H1 (cell line): ENCODE measurements at regions not wholly inside any gene's neighbourhood (a gene's known extent, or its start where the extent isn't known, plus 50 kb on each side); places are given as distances from the start of the nearest gene placed in this dataset.

Experiments
- CTCF ChIA-PET: fragments of 300-600 bp; sonication (Branson Sonifier 250); formaldehyde crosslinking; loops from one replicate; lab custom pipeline; 2021; ENCODE audit not compliant: partially characterized antibody; lab: Charles Lee
- POLR2A ChIA-PET: fragments of 300-600 bp; sonication (Branson Sonifier 250); formaldehyde crosslinking; loops from one replicate; lab custom pipeline; 2021; ENCODE audit warnings: inconsistent platforms; ENCODE audit not compliant: partially characterized antibody; lab: Charles Lee
- DNase-seq, 2 experiments: peaks; one replicate each; pipeline versions ENCODE4 v3.0.0 to v3.0.0-alpha.2; 2010 to 2022; ENCODE audit warnings: low spot score in 2 of 2, low read depth in 1 of 2, mixed read lengths in 1 of 2
- FAIRE-seq: peaks from 2 replicates; lab custom pipeline; 2011; peaks lifted over from hg19 to GRCh38; lab: Jason Lieb, UNC
- H2AFZ ChIP-seq: 2 replicates; pipeline ENCODE4 v1.8.1; 2012; ENCODE audit warnings: low read length, inconsistent platforms
- H2AK5ac ChIP-seq: 2 replicates; pipeline ENCODE4 v1.6.1; 2013; ENCODE audit warnings: low read depth, low read length
- H2BK120ac ChIP-seq: replicated peaks from 2 replicates; pipeline ENCODE3; 2013; ENCODE audit warnings: low read depth, low read length, inconsistent platforms
- H2BK12ac ChIP-seq: 2 replicates; pipeline ENCODE4 v1.6.1; 2013; ENCODE audit warnings: low read depth, low read length
- H2BK15ac ChIP-seq: 2 replicates; pipeline ENCODE4 v1.6.1; 2013; ENCODE audit warnings: low read length
- H2BK20ac ChIP-seq: 2 replicates; pipeline ENCODE4 v1.6.1; 2013; ENCODE audit warnings: low read length
- H2BK5ac ChIP-seq: 2 replicates; pipeline ENCODE4 v1.6.1; 2013; ENCODE audit warnings: low read depth, low read length
- H3K14ac ChIP-seq: 2 replicates; pipeline ENCODE4 v1.6.1; 2013; ENCODE audit warnings: inconsistent platforms; ENCODE audit not compliant: insufficient read length
- H3K18ac ChIP-seq: 2 replicates; pipeline ENCODE4 v1.6.1; 2013; ENCODE audit warnings: low read length; ENCODE audit errors: extremely low read depth
- H3K23ac ChIP-seq: 2 replicates; pipeline ENCODE4 v1.6.1; 2013; ENCODE audit warnings: inconsistent platforms; ENCODE audit not compliant: insufficient read length
- H3K23me2 ChIP-seq: 2 replicates; pipeline ENCODE4 v1.6.1; 2013; ENCODE audit warnings: low read depth, low read length
- H3K27ac ChIP-seq: 2 replicates; pipeline ENCODE4 v1.6.1; 2011; ENCODE audit warnings: low read depth, low read length, inconsistent platforms
- H3K27me3 ChIP-seq, 4 experiments: replicated peaks in 1 of 4; 1 replicate in 1 of 4; 2 replicates in 3 of 4; pipeline versions ENCODE4 v1.6.1 to v1.8.1; 2011 to 2013; ENCODE audit warnings: low read length in 3 of 4, mild to moderate bottlenecking in 3 of 4, inconsistent platforms in 2 of 4, mixed read lengths in 2 of 4, moderate library complexity in 1 of 4; ENCODE audit not compliant: control insufficient read depth in 3 of 4, insufficient read depth in 3 of 4; ENCODE audit errors: extremely low read depth in 1 of 4
- H3K36me3 ChIP-seq, 4 experiments: 2 replicates each; pipeline versions ENCODE4 v1.6.1 to v1.8.1; 2011 to 2013; ENCODE audit warnings: mild to moderate bottlenecking in 4 of 4, low read length in 3 of 4, moderate library complexity in 2 of 4, control low read depth in 1 of 4, inconsistent platforms in 1 of 4; ENCODE audit not compliant: insufficient read depth in 4 of 4, control insufficient read depth in 2 of 4
- H3K4ac ChIP-seq: replicated peaks from 2 replicates; pipeline ENCODE3; 2013; ENCODE audit warnings: low read length, low read depth, mixed read lengths, inconsistent platforms; ENCODE audit not compliant: insufficient read length
- H3K4me1 ChIP-seq, 4 experiments: replicated peaks in 1 of 4; 1 replicate in 1 of 4; 2 replicates in 3 of 4; pipeline versions ENCODE4 v1.6.1 to v1.8.1; 2011 to 2013; ENCODE audit warnings: low read length in 3 of 4, inconsistent platforms in 2 of 4, mixed read lengths in 1 of 4; ENCODE audit not compliant: insufficient read depth in 4 of 4, control insufficient read depth in 3 of 4
- H3K4me2 ChIP-seq, 2 experiments: 2 replicates each; pipeline versions ENCODE4 v1.6.1 to v1.8.1; 2011 to 2013; ENCODE audit warnings: low read depth in 2 of 2, low read length in 2 of 2, control low read depth in 1 of 2, inconsistent platforms in 1 of 2, mild to moderate bottlenecking in 1 of 2; ENCODE audit not compliant: insufficient read depth in 1 of 2
- H3K4me3 ChIP-seq, 4 experiments: fragments of 200-600, 300-600 bp in 1 of 4; sonication (generic), shearing (Covaris generic), sonication (Bioruptor Twin) in 1 of 4; 2 replicates each; pipeline versions ENCODE4 v1.5.1 to v1.8.1; 2011 to 2016; ENCODE audit warnings: low read length in 4 of 4, low read depth in 3 of 4, control low read depth in 2 of 4, inconsistent platforms in 2 of 4, mild to moderate bottlenecking in 2 of 4, mixed read lengths in 1 of 4, moderate library complexity in 1 of 4; ENCODE audit not compliant: insufficient read depth in 2 of 4; ENCODE audit errors: extremely low read depth in 1 of 4
- H3K56ac ChIP-seq: replicated peaks from 2 replicates; pipeline ENCODE3; 2013; ENCODE audit warnings: low read depth, mild to moderate bottlenecking, mixed read lengths, low read length, inconsistent platforms; ENCODE audit not compliant: insufficient read length
- H3K79me1 ChIP-seq: 2 replicates; pipeline ENCODE4 v1.6.1; 2013; ENCODE audit warnings: low read depth, low read length, control low read depth
- H3K79me2 ChIP-seq, 2 experiments: 2 replicates each; pipeline versions ENCODE4 v1.6.1 to v1.8.1; 2012 to 2013; ENCODE audit warnings: low read length in 2 of 2, mild to moderate bottlenecking in 2 of 2, inconsistent platforms in 1 of 2; ENCODE audit not compliant: insufficient read depth in 2 of 2, control insufficient read depth in 1 of 2
- H3K9ac ChIP-seq, 4 experiments: replicated peaks in 1 of 4; 1 replicate in 1 of 4; 2 replicates in 3 of 4; pipeline versions ENCODE4 v1.6.1 to v1.8.1; 2011 to 2013; ENCODE audit warnings: low read depth in 3 of 4, low read length in 3 of 4, control low read depth in 2 of 4, mild to moderate bottlenecking in 2 of 4, moderate library complexity in 2 of 4, inconsistent platforms in 1 of 4; ENCODE audit errors: extremely low read depth in 1 of 4
- H3K9me3 ChIP-seq, 2 experiments: 2 replicates each; pipeline versions ENCODE4 v1.6.1 to v1.8.1; 2012 to 2013; ENCODE audit warnings: mild to moderate bottlenecking in 2 of 2, moderate library complexity in 2 of 2, control low read depth in 1 of 2, inconsistent platforms in 1 of 2, low read depth in 1 of 2, low read length in 1 of 2, mixed read lengths in 1 of 2; ENCODE audit not compliant: insufficient read depth in 2 of 2
- H4K20me1 ChIP-seq, 2 experiments: replicated peaks in 1 of 2; 2 replicates each; pipeline versions ENCODE3 to v1.8.1; 2011 to 2013; ENCODE audit warnings: inconsistent platforms in 2 of 2, low read length in 2 of 2, mild to moderate bottlenecking in 1 of 2; ENCODE audit not compliant: insufficient read depth in 2 of 2, control insufficient read depth in 1 of 2
- H4K5ac ChIP-seq: 2 replicates; pipeline ENCODE4 v1.6.1; 2013; ENCODE audit warnings: low read length, low read depth, mixed read lengths, inconsistent platforms; ENCODE audit not compliant: insufficient read length
- H4K8ac ChIP-seq: 2 replicates; pipeline ENCODE4 v1.8.0; 2013; ENCODE audit warnings: mild to moderate bottlenecking, moderate library complexity, low read length, inconsistent platforms; ENCODE audit not compliant: insufficient read depth; ENCODE audit errors: extremely low read depth
- H4K91ac ChIP-seq: replicated peaks from 2 replicates; pipeline ENCODE3; 2013; ENCODE audit warnings: low read length, mixed read lengths, inconsistent platforms; ENCODE audit not compliant: insufficient read length
- ASH2L ChIP-seq: fragments of 200-600, 300-600 bp; sonication (generic); IDR thresholded peaks from one replicate; pipeline ENCODE4 v1.7.1; 2017; ENCODE audit warnings: low read length
- BACH1 ChIP-seq: IDR thresholded peaks from 2 replicates; pipeline ENCODE4 v1.6.1; 2012; ENCODE audit warnings: low read length, improper control_type of control experiment
- BRCA1 ChIP-seq: IDR thresholded peaks from 2 replicates; pipeline ENCODE4 v1.6.1; 2012; ENCODE audit warnings: low read depth, low read length, improper control_type of control experiment
- CEBPB ChIP-seq: IDR thresholded peaks from 2 replicates; pipeline ENCODE4 v1.6.1; 2012; ENCODE audit warnings: low read depth, low read length
- CTBP2 ChIP-seq: IDR thresholded peaks from 2 replicates; pipeline ENCODE4 v1.7.0; 2011; ENCODE audit warnings: borderline replicate concordance, mild to moderate bottlenecking, moderate library complexity, mixed read lengths, low read length; ENCODE audit not compliant: insufficient read depth, insufficient read length
- EP300 ChIP-seq, 2 experiments: IDR thresholded peaks; 1 replicate in 1 of 2; 2 replicates in 1 of 2; pipeline ENCODE4 v1.6.1; 2011 to 2012; ENCODE audit warnings: low read depth in 2 of 2, low read length in 2 of 2, mild to moderate bottlenecking in 2 of 2, borderline replicate concordance in 1 of 2, inconsistent platforms in 1 of 2, moderate library complexity in 1 of 2
- PHF8 ChIP-seq: fragments of 200-600 bp; sonication (generic); conservative IDR thresholded peaks from 2 replicates; pipeline ENCODE4 v1.7.1; 2012; ENCODE audit warnings: low read depth, mild to moderate bottlenecking, inconsistent platforms, low read length, moderate library complexity
- POLR2AphosphoS5 ChIP-seq: IDR thresholded peaks from 2 replicates; pipeline ENCODE4 v1.6.1; 2011; ENCODE audit warnings: low read depth, low read length
- YY1 ChIP-seq: IDR thresholded peaks from 2 replicates; pipeline ENCODE4 v1.6.1; 2011; ENCODE audit warnings: low read depth, mild to moderate bottlenecking, low read length
- WGBS, 2 experiments: shearing (Covaris generic) in 1 of 2; methylation state at CpG; one replicate each; pipeline versions ENCODE4 v1.1.6 to v1.1.7; 2013 to 2015; ENCODE audit warnings: low lambda C conversion rate in 2 of 2, mixed read lengths in 2 of 2, inconsistent platforms in 1 of 2, low coverage in 1 of 2, missing lambda C conversion rate in 1 of 2; ENCODE audit not compliant: insufficient replicate concordance in 2 of 2, insufficient coverage in 1 of 2, insufficient read length in 1 of 2; ENCODE audit errors: extremely low coverage in 1 of 2, missing lambda C conversion rate in 1 of 2; 5-methylcytosine and 5-hydroxymethylcytosine counted together

DNA sequence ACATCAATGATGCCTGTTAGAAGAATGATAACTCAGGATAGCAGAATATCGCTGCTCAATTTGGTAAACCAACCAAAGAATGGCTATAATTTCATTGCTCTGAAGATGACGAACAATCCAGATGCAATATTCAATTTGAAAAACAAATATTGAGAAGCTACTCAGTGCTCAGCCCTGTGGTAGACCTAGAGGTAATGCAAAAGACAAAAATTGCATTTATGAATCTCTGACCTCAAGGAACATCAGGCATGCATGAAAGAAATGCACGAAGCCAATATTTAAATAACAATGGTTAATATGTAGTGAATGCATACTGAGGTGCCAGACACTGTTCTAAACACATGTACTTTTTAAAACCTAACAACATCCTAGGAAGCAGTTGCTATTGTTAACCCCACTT is 298.6 kb upstream of the TMTC1 start:
- Histone ChIP-seq H2AFZ (no peak overlapping the region), H3K23me2 (no peaks in the 10 kb centered on the region), H3K4me2 (no peak overlapping the region), H2BK12ac (no peak overlapping the region), H3K9me3 (no peaks in the 10 kb centered on the region), H3K36me3 (no peaks in the 10 kb centered on the region), H2BK15ac (no peak overlapping the region), H3K23ac (no peak overlapping the region), H2BK20ac (no peak overlapping the region), H3K9ac (no peak overlapping the region), H4K91ac (no peak overlapping the region), H2BK120ac (no peak overlapping the region), H3K27ac (no peak overlapping the region), H3K79me1 (no peaks in the 10 kb centered on the region), H4K5ac (no peak overlapping the region), H3K4ac (no peak overlapping the region), H2BK5ac (no peak overlapping the region), H2AK5ac (no peak overlapping the region), H3K4me1 (no peaks in the 10 kb centered on the region), H3K79me2 (no peaks in the 10 kb centered on the region), H4K8ac (no peak overlapping the region), H3K27me3 (no peaks in the 10 kb centered on the region), H3K14ac (no peak overlapping the region), H3K18ac (no peak overlapping the region), H4K20me1 (no peaks in the 10 kb centered on the region), H3K4me3 (no peak overlapping the region), H3K56ac (no peak overlapping the region)
- TF ChIP-seq EP300 (IDR thresholded peaks at IDR 0.05; ENCODE audit: borderline replicate concordance in 1 of 2, low read depth in 2 of 2, low read length in 2 of 2) (no peak), CTBP2 (no peak), BRCA1 (no peak), CEBPB (no peak), YY1 (no peak), PHF8 (no peak), ASH2L (no peak), BACH1 (no peak), POLR2AphosphoS5 (no peak)
- WGBS, 2 experiments = 62% methylated on average over 3 of the region's 3 CpGs; no CpG with 5 or more reads in 1 of the 2 experiments
- ChIA-PET CTCF (no interaction called here), POLR2A (no interaction called here)
- DNase-seq (no peak), FAIRE-seq (no peak)
